Left lung (tissue), 4 donors: ENCODE measurements at regions not wholly inside any gene's neighbourhood (a gene's known extent, or its start where the extent isn't known, plus 50 kb on each side); places are given as distances from the start of the nearest gene placed in this dataset.
"Not testable (repeated sequence)": the region's sequence is repeated elsewhere in the genome, so short reads cannot be mapped to it uniquely, and the experiment has no call there.

ENCODE experiments used
- ATAC-seq: fragments of 200-7000 bp; cut with Tn5 transposase; one replicate; pipeline ENCODE4 v1.9.1; 2020; ENCODE audit warnings: moderate library complexity
- DNase-seq, 4 donors: peaks; one replicate each; pipeline ENCODE4 v3.0.0-alpha.2; 2013 to 2020
- H3K27ac ChIP-seq, 2 donors: fragments of 200-600 bp; sonication (generic) in 1 of 2; one replicate each; pipeline versions ENCODE4 v1.5.0 to v1.8.0; 2020 to 2021
- H3K27me3 ChIP-seq, 2 donors: fragments of 200-600 bp; sonication (generic) in 1 of 2; one replicate each; pipeline versions ENCODE4 v1.5.0 to v1.8.0; 2020 to 2021
- H3K36me3 ChIP-seq, 2 donors: fragments of 200-600 bp; sonication (generic) in 1 of 2; one replicate each; pipeline versions ENCODE4 v1.5.0 to v1.8.0; 2020 to 2021
- H3K4me1 ChIP-seq, 2 donors: fragments of 200-600 bp; one replicate each; pipeline ENCODE4 v1.8.0; 2021
- H3K4me3 ChIP-seq, 2 donors: fragments of 200-600 bp; sonication (generic) in 1 of 2; one replicate each; pipeline versions ENCODE4 v1.5.0 to v1.8.0; 2020 to 2021; ENCODE audit warnings: mild to moderate bottlenecking in 1 of 2
- H3K9me3 ChIP-seq, 2 donors: fragments of 200-600 bp; sonication (generic) in 1 of 2; one replicate each; pipeline versions ENCODE4 v1.5.0 to v1.8.0; 2020 to 2021
- intact Hi-C, 2 donors: fragments of 100-400 bp; cut with DNase I; formaldehyde crosslinking; loops; one replicate each; pipeline versions ENCODE4 v1.11.2 to v1.14.2; 2022
- TF ChIP-seq, protein P1 (sequence below), 2 donors: fragments of 200-600 bp; sonication (generic) in 1 of 2; IDR thresholded peaks; one replicate each; pipeline versions ENCODE4 v1.5.0 to v1.8.0; 2021; ENCODE audit warnings: antibody characterized with exemption in 2 of 2
- donor health status: DM: no; HTN: yes; CAD: no.
- donor health status: DM: no; HTN: no; CAD: no.

DNA sequence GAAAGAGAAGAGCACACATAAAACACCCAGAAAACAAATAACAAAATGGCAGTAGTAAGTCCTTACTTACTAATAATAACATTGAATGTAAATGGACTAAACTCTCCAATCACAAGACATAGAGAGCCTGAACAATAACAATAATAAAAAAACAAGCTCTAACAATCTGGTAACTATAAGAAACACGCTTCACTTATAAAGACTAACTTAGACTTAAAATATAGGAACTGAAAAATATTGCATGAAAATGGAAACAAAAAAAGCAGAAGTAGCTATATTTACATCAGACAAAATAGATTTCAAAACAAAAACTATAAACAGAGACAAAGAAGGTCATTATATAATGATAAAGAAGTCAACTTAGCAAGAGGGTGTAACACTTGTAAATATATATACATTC lies 83.1 kb upstream of the LYPLAL1 start:
- peaks cover 0 to 4% of the 10 kb centered on the region in 2 donors for H3K9me3 ChIP-seq
- no peak for DNase-seq
- no peaks in the 10 kb centered on the region for H3K36me3 ChIP-seq
- no peak overlapping the region for H3K4me3 ChIP-seq
- H3K27me3 ChIP-seq: no peaks in the 10 kb centered on the region
- intact Hi-C loops: no loop called here
- peak overlapping the region in 1 of 2 donors; percentile 80 for H3K27ac ChIP-seq
- ATAC-seq: no peak
- TF ChIP-seq, protein P1, sequence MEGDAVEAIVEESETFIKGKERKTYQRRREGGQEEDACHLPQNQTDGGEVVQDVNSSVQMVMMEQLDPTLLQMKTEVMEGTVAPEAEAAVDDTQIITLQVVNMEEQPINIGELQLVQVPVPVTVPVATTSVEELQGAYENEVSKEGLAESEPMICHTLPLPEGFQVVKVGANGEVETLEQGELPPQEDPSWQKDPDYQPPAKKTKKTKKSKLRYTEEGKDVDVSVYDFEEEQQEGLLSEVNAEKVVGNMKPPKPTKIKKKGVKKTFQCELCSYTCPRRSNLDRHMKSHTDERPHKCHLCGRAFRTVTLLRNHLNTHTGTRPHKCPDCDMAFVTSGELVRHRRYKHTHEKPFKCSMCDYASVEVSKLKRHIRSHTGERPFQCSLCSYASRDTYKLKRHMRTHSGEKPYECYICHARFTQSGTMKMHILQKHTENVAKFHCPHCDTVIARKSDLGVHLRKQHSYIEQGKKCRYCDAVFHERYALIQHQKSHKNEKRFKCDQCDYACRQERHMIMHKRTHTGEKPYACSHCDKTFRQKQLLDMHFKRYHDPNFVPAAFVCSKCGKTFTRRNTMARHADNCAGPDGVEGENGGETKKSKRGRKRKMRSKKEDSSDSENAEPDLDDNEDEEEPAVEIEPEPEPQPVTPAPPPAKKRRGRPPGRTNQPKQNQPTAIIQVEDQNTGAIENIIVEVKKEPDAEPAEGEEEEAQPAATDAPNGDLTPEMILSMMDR (IDR thresholded peaks at IDR 0.05): no peak
- peaks cover 0 to 13% of the 10 kb centered on the region in 2 donors for H3K4me1 ChIP-seq

DNA sequence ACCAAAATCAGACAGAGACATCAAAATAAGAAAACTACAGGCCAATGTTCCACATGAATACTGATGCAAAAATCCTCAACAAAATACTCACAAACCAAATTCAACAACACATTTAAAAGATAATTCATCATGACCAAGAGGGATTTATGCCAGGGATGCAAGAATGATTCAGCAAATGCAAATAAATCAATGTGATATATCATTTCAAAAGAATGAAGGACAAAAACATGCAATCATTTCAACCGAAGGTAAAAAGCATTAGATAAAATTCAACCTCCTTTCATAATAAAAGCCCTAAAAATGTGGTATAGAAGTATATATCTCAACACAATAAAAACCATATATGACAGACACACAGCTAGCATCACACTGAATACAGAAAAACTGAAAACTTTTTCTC lies 81.5 kb upstream of the LYPLAL1 start:
- no peak for ATAC-seq
- H3K27me3 ChIP-seq: no peaks in the 10 kb centered on the region
- no peaks in the 10 kb centered on the region for H3K36me3 ChIP-seq
- H3K4me3 ChIP-seq: no peak overlapping the region
- TF ChIP-seq, protein P1 (IDR thresholded peaks at IDR 0.05): no peak
- H3K4me1 ChIP-seq: peaks cover 0 to 13% of the 10 kb centered on the region in 2 donors
- H3K9me3 ChIP-seq: peaks cover 0 to 4% of the 10 kb centered on the region in 2 donors
- no peak overlapping the region for H3K27ac ChIP-seq
- DNase-seq: no peak
- intact Hi-C loops: no loop called here

DNA sequence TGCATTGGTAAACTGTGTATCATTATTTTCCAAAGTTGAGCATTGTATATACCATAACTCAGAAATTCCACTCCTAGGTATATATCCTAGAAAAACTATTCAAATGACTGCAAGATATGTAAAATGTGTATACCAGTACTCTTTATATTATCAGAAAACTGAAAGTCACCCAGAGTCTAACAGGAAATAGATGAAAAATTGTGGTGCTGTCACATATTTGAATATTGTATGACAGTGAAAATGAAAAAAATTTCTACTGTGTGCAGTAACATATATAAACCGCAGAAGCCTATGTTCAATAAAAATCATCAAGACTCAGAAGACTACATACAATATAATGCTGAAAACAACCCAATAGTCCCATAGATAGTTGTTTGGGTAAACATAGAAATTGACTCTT lies 74.4 kb upstream of the LYPLAL1 start:
- intact Hi-C loops: no loop called here
- no peak overlapping the region for H3K27ac ChIP-seq
- ATAC-seq: no peak
- TF ChIP-seq, protein P1 (IDR thresholded peaks at IDR 0.05): no peak
- H3K36me3 ChIP-seq: no peaks in the 10 kb centered on the region
- H3K27me3 ChIP-seq: no peaks in the 10 kb centered on the region
- no peak for DNase-seq
- H3K4me1 ChIP-seq: no peaks in the 10 kb centered on the region
- no peak overlapping the region for H3K4me3 ChIP-seq
- H3K9me3 ChIP-seq: no peaks in the 10 kb centered on the region

DNA sequence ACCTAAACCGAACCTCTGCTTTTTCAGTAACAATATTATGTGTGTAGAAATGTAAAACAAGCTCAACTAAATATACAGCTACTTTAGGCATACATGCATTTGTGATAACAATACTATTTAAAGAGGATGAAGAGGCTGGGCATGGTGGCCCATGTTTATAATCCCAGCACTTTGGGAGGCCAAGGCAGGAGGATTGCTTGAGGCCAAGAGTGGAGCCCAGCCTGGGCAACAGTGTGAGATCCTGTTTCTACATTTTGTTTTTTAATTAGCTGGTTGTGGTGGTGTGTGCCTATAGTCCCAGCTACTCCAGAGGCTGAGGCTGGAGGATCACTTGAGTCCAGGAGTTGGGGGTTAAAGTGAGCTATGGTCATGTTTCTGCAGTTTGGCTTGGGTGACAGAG lies 73.6 kb upstream of the LYPLAL1 start:
- no peaks in the 10 kb centered on the region for H3K36me3 ChIP-seq
- no peaks in the 10 kb centered on the region for H3K9me3 ChIP-seq
- no peak for ATAC-seq
- no peak overlapping the region for H3K27ac ChIP-seq
- peak in 1 of 4 donors; percentile 17 for DNase-seq
- H3K4me1 ChIP-seq: no peaks in the 10 kb centered on the region
- intact Hi-C loops: no loop called here
- H3K27me3 ChIP-seq: no peaks in the 10 kb centered on the region
- no peak overlapping the region for H3K4me3 ChIP-seq
- TF ChIP-seq, protein P1 (IDR thresholded peaks at IDR 0.05): no peak

DNA sequence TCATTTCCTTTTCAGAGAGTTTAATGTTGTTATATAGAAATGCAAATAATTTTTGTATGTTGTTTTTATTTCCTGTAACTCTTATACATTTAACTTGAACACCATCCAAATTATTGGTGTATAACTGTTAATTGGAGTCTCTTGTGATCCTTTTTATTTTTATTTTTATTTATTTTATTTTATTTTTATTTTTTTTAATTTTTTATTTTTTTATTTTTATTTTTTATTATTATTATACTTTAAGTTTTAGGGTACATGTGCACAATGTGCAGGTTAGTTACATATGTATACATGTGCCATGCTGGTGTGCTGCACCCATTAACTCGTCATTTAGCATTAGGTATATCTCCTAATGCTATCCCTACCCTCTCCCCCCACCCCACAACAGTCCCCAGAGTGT lies 71.2 kb upstream of the LYPLAL1 start:
- H3K4me3 ChIP-seq, H3K4me1 ChIP-seq, H3K36me3 ChIP-seq, H3K9me3 ChIP-seq, intact Hi-C loops, DNase-seq, ATAC-seq, H3K27ac ChIP-seq, H3K27me3 ChIP-seq: not testable (repeated sequence)

DNA sequence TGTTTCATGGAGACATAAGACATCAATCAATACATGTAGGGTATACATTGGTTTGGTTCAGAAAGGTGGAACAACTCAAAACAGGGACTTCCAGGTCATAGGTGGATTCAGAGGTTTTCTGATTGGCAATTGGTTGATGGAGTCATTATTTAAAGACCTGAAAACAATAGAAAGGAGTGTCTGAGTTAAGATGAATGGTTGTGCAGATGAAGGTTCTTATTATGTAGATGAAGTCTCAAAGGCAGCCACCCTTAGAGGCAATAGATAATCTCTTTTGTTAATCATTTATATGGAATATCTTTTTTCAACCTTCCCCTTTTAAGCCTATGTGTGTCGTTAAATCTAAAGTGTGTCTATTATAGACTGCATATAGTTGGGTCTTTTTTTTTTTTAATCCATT lies 67.8 kb upstream of the LYPLAL1 start:
- Histone ChIP-seq H3K36me3 (no peaks in the 10 kb centered on the region), H3K9me3 (no peaks in the 10 kb centered on the region), H3K27me3 (no peaks in the 10 kb centered on the region), H3K4me1 (no peaks in the 10 kb centered on the region), H3K4me3 (no peak overlapping the region), H3K27ac (no peak overlapping the region)
- TF ChIP-seq, protein P1 (IDR thresholded peaks at IDR 0.05): no peak
- no peak for ATAC-seq
- intact Hi-C loops: no loop called here
- no peak for DNase-seq
